Fibroblast of the aortic adventitia (primary cell): ENCODE measurements at regions not wholly inside any gene's neighbourhood (a gene's known extent, or its start where the extent isn't known, plus 50 kb on each side); places are given as distances from the start of the nearest gene placed in this dataset.

Experiments used
- DNase-seq: peaks from one replicate; pipeline ENCODE4 v3.0.0-alpha.2; 2010; ENCODE audit warnings: low read depth
- H3K4me3 ChIP-seq: 2 replicates; pipeline ENCODE4 v1.5.1; 2011; ENCODE audit warnings: low read depth, mild to moderate bottlenecking, control low read depth, low read length, moderate library complexity
- CTCF ChIP-seq: IDR thresholded peaks from 2 replicates; pipeline ENCODE4 v1.5.1; 2011; ENCODE audit warnings: mild to moderate bottlenecking, low read length, control low read depth, inconsistent platforms; ENCODE audit not compliant: insufficient read depth

GRCh38 chr5:2332521-2332920 is 419.0 kb downstream of the IRX2 start:
- no peak for TF ChIP-seq CTCF
- DNase-seq, result no peak
- no peak overlapping the region for H3K4me3 ChIP-seq

- H3K4me3 ChIP-seq, result no peak overlapping the region
- DNase-seq, result no peak
- no peak for TF ChIP-seq CTCF
These were observed 420.9 kb downstream of the IRX2 start for GRCh38 chr5:2330325-2331130.

GRCh38 chr5:2329741-2330140 is 421.7 kb downstream of the IRX2 start:
- no peak for DNase-seq
- TF ChIP-seq CTCF, result no peak

GRCh38 chr5:2326601-2327000 is 424.9 kb downstream of the IRX2 start:
- no peak for TF ChIP-seq CTCF
- DNase-seq, result no peak
- no peak overlapping the region for H3K4me3 ChIP-seq

More at GRCh38 chr5:2329741-2330140, 421.7 kb downstream of the IRX2 start:
- no peak overlapping the region for H3K4me3 ChIP-seq

- TF ChIP-seq CTCF, result no peak
- DNase-seq, result no peak
- H3K4me3 ChIP-seq, result no peak overlapping the region
These were observed 426.7 kb downstream of the IRX2 start for GRCh38 chr5:2324788-2325187.

- TF ChIP-seq CTCF, result no peak
- no peak for DNase-seq
- no peak overlapping the region for H3K4me3 ChIP-seq
These were observed 430.9 kb downstream of the IRX2 start for GRCh38 chr5:2320611-2321010.

- DNase-seq, result no peak
- TF ChIP-seq CTCF, result no peak
- H3K4me3 ChIP-seq, result no peak overlapping the region
These were observed 433.9 kb downstream of the IRX2 start for GRCh38 chr5:2317540-2317939.
